Left kidney (tissue), 1 donor: ENCODE measurements at regions not wholly inside any gene's neighbourhood (a gene's known extent, or its start where the extent isn't known, plus 50 kb on each side); places are given as distances from the start of the nearest gene placed in this dataset.
"Not testable (repeated sequence)": the region's sequence is repeated elsewhere in the genome, so short reads cannot be mapped to it uniquely, and the experiment has no call there.

Experiments
- DNase-seq: peaks from one replicate; pipeline ENCODE4 v3.0.0-alpha.2; 2013

DNA sequence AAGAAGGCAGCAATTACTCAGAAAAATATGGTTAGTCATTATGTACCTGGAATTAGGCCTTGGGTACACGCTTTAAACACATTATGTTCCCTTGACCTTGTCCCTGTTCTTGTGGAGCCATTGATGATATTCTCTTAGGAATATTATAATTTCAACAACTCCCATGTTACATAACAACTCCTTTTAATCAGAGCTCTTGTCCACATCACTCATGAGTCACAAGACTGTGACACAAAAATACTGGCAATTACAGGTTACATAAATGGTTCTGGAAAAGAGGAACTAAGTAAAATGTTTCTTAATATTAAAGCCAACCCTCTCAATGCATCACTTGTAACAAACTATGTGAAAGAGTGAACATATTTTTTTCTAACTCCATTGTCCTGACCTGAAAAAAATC is 143.8 kb upstream of the PCLO start:
- no peak for DNase-seq

DNA sequence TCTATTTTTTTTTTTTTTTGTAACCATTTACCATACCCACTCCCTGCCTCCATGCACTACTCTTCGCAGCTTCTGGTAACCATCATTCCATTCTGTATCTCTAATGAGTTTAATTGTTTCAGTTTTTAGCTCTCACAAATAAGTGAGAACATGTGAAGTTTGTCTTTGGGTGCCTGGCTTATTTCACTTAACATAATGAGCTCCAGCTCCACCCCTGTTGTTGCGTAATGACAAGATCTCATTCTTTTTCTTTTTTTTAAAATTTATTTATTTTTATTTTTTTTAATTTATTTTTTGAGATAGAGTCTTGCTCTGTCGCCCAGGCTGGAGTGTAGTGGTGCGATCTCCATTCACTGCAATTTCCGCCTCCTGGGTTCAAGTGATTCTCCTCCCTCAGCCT is 142.3 kb upstream of the PCLO start:
- no peak for DNase-seq

DNA sequence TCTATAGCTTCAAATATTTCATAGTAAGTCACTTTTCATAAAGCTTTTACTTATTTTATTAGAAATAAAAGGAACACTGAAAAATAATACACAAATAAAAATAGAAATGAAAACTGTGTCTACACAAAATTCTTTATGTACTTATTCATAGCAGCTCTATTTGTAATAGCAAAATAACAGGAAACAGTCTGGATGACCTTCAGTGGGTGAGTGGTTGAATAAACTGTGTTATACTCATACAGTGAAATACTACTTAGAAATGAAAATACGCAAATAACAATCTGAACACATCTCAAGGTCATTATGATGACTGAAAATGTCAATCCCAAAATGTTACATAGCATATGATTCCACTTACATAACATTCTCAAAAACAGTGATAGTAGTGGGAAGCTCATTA is 138.7 kb upstream of the PCLO start:
- DNase-seq: no peak

DNA sequence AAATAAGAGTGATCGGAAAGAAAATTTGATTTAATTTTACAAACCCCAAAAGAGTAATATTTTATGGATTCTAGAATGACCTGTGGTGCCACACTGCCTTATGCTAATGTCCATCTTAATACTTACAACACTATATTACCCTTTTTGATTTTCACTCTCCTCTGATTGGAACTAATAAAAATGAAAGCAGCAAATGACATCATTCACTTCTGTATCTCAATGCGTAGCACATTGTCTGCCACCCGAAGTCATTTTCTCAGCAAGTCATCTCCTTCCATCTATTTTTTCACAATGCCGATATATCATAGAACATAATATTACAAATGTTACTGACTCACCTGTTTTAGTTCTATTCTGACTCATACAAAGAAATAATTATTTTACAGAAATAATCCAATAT is 127.5 kb upstream of the PCLO start:
- no peak for DNase-seq

DNA sequence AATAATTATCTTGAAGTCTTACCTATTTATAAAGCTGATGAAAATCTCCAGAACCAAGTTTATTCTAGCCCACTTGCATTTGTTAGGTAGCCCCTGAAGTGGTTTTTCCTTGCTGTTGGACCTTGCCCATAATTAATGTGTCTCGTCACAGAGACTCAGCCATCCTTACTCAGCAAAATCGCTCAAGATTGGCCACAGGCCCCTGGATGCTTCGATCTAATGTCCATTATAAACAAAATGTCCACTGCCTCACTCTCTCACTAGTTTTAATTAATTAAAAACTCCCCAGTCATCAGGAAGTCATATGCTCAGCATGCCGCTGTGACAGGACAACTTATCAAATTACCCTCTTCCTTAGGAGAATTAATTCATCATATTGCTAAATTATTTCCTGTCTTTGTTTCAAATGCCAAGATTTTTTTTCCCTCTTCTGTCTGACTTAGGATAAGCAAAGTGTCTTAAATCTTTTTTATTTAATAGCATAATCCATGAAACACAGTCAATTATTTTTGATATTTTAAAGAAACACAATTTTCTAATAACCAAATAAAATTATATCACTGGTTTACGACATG is 126.8 kb upstream of the PCLO start:
- no peak for DNase-seq

DNA sequence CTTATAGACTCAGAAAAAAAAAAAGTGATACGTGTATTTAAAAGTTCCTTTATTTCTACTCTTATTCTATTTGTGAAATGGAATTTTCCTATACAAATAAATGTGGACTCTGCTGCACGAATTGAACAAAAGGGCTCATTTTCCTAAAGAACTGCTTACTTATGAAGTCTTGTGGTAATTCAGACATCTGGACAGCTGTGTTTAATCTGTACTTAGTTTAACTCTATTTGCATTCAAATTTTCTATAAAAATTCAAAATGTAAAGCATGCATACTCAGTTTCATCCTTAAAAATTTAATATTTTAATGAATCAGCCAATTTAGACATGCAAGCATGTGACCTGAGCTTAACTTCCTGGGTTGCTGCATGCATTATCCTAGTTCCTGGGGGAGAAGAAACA is 118.0 kb upstream of the PCLO start:
- no peak for DNase-seq

DNA sequence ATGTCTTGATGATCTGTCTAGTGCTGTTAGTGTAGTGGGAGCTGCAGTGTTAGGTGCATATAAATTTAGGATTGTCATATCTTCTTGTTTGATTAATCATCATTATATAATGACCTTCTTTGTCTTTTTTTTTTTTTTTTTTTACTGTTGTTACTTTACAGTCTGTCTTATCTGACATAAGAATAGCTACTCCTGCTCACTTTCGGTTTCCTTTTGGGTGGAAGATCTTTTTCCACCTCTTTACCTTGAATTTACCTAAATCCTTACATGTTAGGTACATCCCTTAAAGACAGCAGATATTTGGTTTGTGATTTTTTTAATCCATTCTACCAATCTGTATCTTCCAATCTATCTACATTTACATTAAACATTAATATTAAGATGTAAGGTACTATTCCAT is 113.6 kb upstream of the PCLO start:
- DNase-seq: no peak

DNA sequence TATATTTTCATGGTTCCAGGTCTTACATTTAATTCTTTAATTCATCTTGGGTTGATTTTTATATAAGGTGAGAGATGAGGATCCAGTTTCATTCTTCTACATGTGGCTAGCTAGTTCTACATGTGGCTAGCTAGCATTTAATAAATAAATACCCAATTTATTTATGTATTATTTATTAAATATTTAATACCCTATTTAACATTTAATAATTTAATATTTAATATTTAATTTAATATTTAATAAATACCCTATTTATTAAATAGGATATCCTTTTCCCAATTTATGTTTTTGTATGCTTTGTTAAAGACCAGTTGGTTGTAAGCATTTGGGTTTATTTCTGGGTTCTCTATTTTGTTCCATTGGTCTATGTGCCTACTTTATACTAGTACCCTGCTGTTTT is 111.0 kb upstream of the PCLO start:
- no peak for DNase-seq

DNA sequence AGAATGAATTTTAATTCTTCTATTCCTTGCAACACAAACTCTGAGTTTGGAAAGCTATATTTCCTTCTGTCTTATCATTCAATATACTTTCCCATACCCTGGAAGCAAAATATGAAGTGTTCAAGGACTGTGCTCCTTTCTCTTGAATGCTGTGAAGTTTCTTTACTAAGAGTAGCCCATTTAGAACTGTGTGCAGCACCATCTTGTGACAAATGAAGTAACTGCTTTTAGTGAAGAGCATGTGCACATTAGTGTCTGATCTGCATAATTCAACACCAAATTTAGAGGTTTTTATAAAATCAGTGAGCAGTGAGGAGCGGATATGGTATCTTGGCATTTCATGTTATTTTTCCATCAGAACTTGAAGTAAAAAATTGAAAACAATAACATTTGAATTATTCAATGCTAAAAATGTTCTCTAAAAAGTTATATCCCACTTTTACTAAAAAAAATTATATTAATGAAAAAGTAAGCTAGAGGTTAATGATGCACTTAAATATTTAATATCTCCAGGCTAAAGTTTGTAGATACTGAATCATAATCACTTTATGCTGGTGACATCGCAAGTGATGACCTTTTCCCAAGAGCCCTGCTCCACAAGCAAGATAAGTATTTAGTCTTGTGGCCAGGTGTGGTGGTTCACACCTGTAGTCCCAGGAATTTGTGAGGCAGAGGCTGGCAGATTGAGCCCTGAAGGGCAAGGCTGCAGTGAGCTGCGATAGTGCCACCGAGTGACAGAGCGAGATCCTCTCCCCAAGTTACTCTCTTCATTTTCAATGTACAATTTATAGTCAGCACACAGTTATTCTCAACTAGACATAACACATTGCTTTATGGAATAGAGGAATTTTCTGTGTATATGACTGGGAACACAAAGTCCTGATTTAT is 108.8 kb upstream of the PCLO start:
- peak; percentile 18 for DNase-seq

DNA sequence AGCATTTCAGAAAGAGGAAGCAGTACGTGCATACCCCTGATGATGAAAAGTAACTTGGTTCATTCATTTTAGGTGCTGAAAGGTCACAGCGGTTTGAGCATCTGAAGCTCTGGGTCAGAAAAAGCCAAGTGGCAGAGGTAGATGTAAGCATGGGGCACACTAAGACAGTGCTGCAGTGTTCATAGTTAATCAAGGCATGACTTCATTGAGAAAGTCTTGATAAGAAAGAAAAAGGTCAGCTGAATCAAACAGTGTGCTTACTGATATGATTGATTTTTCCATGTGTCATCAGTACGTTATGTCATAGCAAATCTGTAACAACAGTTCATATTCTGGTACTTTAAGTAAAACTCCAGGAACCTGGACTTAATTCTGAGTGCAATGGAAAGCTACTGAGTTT is 107.7 kb upstream of the PCLO start:
- DNase-seq: no peak

DNA sequence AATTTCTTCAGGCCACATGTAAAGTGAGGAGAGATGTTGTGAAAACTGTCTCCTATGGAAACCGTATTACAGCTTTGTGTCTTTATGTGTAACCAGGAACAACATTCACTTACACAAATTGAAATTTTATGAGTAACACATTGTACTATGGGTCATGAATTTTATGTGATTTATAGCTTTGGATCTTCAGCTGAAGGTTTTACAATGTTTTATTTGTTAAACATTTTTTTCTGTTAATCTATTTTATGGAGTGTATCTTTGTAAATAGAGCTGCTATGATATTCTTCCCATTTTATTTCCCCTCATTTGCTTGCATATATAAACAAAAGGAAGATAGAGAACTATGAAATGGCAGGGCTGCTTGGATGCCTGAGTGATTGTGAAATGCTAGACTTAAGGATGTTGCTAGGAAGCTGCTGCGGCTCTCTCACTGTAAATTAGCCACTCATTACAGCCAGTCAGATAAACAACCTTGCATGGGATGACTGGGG is 104.5 kb upstream of the PCLO start:
- peak; percentile 57 for DNase-seq

DNA sequence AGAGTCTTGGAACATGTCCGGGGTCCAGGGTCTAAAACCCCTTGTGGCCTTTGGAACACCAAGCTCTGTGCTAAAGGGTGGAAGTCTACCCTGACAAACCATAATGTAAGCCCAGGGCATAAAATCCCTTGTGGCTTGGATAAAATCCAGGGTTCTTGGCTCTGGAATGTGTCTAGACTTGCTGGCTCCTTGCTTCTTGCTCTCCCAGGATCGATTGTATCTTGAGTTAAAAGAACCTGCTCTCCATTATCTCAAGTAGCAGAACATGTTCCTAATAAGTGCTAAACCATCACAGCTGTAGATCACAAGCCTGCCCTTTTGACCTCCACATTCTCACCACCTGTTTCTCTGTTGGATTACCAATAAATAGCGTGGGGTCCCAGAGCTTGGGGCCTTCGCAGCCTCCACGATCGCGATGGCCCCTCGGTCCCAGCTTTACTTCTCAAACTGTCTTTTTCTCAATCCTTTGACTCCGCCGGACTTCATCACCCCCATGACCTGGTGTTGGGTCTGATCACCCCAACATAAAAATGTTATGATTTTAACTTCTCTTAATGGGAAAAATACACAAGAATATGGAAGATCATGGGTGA is 100.9 kb upstream of the PCLO start:
- not testable (repeated sequence) for DNase-seq

DNA sequence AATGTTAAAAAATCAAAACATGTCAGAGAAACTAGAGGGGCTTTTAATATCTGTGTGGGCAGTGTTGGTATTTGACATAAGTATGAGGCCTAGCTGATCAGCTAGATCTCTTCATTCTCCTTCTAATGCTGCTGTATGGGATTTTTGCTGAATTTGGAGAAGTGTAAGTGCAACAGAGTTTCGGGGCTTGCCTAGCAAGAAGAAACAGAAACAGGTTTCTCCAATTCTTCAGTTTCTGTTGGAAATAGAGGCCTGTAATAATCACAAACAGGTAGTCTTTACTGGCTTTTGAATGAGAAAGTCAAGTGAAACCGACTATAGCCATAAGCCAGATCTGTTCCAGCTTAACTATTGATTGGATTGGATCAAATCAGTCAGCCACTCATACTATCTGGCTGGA is 96.4 kb upstream of the PCLO start:
- DNase-seq: no peak

DNA sequence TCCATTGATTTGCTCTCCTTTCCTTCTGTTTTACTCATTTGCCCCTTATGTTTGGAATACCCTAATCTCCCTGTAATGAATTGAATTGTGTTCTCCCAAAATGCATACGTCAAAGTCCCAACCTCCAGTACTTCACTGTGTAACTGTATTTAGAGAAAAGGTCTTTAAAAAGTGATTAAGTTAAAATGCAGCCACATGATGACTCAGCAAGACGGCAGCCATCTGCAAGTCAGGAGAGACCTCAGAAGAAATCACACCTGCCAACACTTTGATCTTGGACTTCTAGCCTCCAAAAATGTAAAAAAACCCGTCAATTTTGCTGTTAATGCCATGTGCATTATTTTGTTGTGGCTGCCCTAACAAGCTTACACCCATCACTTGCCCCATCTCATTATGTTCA is 85.3 kb upstream of the PCLO start:
- DNase-seq: no peak

DNA sequence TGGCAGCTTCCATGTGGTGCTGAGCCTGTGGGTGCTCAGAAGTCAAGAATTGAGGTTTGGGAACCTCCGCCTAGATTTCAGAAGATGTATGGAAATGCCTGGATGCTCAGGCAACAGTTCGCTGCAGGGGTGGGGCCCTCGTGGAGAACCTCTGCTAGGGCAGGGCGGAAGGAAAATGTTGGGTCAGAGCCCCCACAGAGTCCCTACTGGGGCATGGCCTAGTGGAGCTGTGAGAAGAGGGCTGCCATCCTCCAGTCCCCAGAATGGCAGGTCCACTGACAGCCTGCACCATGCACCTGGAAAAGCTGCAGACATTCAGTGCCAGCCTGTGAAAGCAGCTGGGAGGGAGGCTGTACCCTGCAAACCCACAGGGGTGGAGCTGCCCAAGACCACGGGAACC is 56.5 kb upstream of the PCLO start:
- not testable (repeated sequence) for DNase-seq

DNA sequence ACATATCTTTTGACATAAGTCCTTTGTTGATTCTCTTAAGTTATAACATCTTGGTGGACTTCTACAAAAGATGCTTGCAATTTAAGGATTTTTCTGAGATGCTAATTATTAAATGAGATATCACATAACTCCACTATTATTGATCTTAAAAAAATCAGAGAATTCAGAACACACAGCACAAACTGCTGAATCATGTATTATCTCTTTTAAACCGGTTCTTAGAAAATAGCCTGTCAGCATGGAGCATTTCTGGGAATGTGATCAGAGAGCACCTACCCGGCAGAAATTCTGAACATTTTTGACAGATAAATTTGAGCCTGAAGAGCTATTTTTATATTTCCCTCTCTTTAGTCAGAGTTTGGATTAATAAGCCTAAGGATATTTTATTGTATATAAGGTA is 50.2 kb upstream of the PCLO start:
- DNase-seq: no peak
